ENCODE measurements at regions not wholly inside any gene's neighbourhood (a gene's known extent, or its start where the extent isn't known, plus 50 kb on each side); places are given as distances from the start of the nearest gene placed in this dataset.

DNA sequence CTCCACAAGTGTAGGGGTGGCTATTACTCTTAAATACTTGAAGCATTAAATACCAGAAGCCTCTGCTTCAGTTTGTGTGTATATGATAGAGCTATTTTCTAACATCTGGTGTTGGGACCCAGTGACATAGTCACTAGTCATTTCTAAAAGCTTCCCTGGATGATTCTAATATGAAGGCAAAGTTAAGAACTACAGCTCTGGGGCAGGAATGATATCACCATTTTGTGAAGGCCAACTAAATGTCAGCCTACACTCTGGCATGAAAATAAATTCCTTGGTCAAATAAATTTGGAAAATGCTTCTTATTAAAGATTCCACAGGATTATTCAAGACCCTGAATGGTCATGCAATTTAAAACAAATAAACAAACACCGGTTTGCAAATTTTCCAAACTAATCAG lies 197.7 kb downstream of the PLK2 start:
- TF ChIP-seq, protein P1, sequence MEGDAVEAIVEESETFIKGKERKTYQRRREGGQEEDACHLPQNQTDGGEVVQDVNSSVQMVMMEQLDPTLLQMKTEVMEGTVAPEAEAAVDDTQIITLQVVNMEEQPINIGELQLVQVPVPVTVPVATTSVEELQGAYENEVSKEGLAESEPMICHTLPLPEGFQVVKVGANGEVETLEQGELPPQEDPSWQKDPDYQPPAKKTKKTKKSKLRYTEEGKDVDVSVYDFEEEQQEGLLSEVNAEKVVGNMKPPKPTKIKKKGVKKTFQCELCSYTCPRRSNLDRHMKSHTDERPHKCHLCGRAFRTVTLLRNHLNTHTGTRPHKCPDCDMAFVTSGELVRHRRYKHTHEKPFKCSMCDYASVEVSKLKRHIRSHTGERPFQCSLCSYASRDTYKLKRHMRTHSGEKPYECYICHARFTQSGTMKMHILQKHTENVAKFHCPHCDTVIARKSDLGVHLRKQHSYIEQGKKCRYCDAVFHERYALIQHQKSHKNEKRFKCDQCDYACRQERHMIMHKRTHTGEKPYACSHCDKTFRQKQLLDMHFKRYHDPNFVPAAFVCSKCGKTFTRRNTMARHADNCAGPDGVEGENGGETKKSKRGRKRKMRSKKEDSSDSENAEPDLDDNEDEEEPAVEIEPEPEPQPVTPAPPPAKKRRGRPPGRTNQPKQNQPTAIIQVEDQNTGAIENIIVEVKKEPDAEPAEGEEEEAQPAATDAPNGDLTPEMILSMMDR (IDR thresholded peaks at IDR 0.05): no peak
- no peak for TF ChIP-seq POLR2AphosphoS5 (IDR thresholded peaks at IDR 0.05; ENCODE audit: low read depth, low read length)

Data from Panc1 (cell line).